T-helper 2 cell treated with Interferon-gamma antibody and Interleukin-4, amounts not matched to agents 5 μg/mL and 100 μg/mL, for 36 hours (primary cell): ENCODE measurements at regions not wholly inside any gene's neighbourhood (a gene's known extent, or its start where the extent isn't known, plus 50 kb on each side); places are given as distances from the start of the nearest gene placed in this dataset.

Experiments
- DNase-seq: peaks from one replicate; pipeline ENCODE4 v3.0.0; 2021; ENCODE audit warnings: low spot score
- H3K27ac Mint-ChIP-seq: one replicate; pipeline ENCODE4 v1.8.0; 2021; ENCODE audit warnings: mild to moderate bottlenecking, mixed read lengths
- H3K27me3 Mint-ChIP-seq: one replicate; pipeline ENCODE4 v1.8.0; 2021; ENCODE audit warnings: low read depth, mixed read lengths
- H3K36me3 Mint-ChIP-seq: one replicate; pipeline ENCODE4 v1.8.0; 2021; ENCODE audit warnings: low read depth, mixed read lengths
- H3K4me1 Mint-ChIP-seq: one replicate; pipeline ENCODE4 v1.8.0; 2021; ENCODE audit warnings: low read depth, mixed read lengths
- H3K4me3 Mint-ChIP-seq: one replicate; pipeline ENCODE4 v1.8.0; 2022; ENCODE audit warnings: mild to moderate bottlenecking, moderate library complexity, mixed read lengths
- H3K9me3 Mint-ChIP-seq: one replicate; pipeline ENCODE4 v1.8.0; 2021; ENCODE audit warnings: mixed read lengths

GRCh38 chr9:115286411-115286810 lies 168.5 kb upstream of the TNC start:
- DNase-seq = no peak
- Mint-ChIP-seq H3K27ac (no peak overlapping the region), H3K27me3 (peaks cover 2% of the 10 kb centered on the region), H3K4me3 (no peak overlapping the region), H3K4me1 (no peaks in the 10 kb centered on the region), H3K36me3 (no peaks in the 10 kb centered on the region), H3K9me3 (no peaks in the 10 kb centered on the region)

DNA sequence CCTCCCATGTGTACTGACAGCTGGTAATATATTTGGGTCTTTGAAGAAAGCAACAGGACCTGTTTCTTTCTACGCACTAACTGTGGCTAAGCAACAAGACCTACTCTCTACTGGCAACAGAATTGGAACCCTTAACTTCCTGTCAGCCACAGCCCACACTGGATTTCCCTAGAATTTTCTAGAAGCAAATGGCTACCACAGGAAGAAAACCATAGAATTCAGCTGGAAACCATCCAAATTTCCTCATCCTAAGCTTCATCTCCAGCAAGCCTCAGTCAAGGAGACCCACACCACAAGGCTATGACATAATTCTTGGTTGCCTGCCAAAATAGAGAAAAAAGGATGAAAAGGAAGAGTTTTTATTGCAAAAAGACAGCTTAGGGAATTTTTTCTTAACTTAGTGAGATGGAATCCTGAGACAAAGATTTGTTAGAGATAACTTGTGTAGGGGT lies 171.8 kb upstream of the TNC start:
- Mint-ChIP-seq H3K27ac (no peak overlapping the region), H3K4me1 (no peaks in the 10 kb centered on the region), H3K27me3 (no peaks in the 10 kb centered on the region), H3K4me3 (no peak overlapping the region), H3K9me3 (no peaks in the 10 kb centered on the region), H3K36me3 (no peaks in the 10 kb centered on the region)
- DNase-seq = no peak

GRCh38 chr9:115291841-115292240 lies 173.9 kb upstream of the TNC start:
- H3K36me3 Mint-ChIP-seq = no peaks in the 10 kb centered on the region
- DNase-seq = no peak
- H3K27ac Mint-ChIP-seq = no peak overlapping the region
- no peaks in the 10 kb centered on the region for H3K9me3 Mint-ChIP-seq
- H3K4me3 Mint-ChIP-seq = no peak overlapping the region
- no peaks in the 10 kb centered on the region for H3K4me1 Mint-ChIP-seq
- H3K27me3 Mint-ChIP-seq = no peaks in the 10 kb centered on the region

DNA sequence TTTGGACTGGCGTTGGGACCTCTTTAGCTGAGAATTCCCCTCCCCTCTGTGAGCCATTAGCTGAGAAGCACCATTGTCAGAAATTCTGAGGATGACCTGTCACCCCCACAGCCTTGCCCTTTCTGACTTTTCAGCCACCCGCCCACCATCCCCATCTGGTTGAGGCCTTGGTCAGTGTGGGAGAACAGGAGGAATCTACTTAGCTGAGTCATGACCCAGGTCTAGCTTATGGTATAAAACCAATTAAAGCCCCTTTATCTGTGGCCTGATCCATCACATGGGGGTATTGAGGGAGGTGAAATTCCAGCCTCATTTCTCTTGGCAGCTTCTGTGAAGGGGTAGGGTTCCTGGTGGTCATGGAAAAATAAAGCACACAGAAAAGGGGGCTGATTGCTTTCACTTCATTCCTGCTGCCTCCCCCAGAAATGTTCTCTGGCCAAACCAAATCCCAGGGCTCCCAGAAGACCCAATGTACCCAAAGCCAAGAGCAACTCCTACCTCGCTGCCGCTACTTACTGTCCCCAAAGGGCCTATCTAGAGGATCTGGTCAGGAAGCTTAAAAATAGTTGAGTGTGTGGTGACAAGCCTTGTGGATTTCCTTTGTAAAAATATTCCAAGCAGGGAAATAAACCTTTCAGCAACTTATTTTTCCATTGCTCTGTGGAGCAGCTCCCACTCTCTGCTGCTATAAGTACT lies 174.8 kb upstream of the TNC start:
- H3K27me3 Mint-ChIP-seq = no peaks in the 10 kb centered on the region
- no peaks in the 10 kb centered on the region for H3K9me3 Mint-ChIP-seq
- H3K27ac Mint-ChIP-seq = no peak overlapping the region
- H3K4me3 Mint-ChIP-seq = no peak overlapping the region
- no peaks in the 10 kb centered on the region for H3K4me1 Mint-ChIP-seq
- no peaks in the 10 kb centered on the region for H3K36me3 Mint-ChIP-seq
- DNase-seq = no peak

DNA sequence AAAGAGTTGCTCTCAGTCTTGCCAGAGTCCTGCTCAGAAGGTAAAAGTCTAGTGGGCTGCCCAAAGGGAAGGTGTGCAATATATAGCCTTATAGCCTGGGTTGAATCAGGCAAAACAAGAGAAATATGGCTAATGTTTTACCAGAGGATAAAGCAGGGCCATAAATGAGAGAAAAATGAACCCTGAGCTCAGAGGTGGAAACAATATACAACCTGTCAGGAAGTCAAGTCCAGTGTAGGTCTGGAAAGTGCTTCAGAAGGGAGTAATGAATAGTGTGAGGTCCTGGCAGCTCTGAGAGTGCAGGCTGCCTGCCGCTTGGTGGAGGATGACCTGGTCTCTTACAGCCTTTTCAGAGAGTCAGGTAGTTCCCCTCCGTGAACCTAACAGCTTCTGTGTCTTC lies 177.8 kb upstream of the TNC start:
- Mint-ChIP-seq H3K27me3 (no peaks in the 10 kb centered on the region), H3K36me3 (no peaks in the 10 kb centered on the region), H3K4me1 (no peaks in the 10 kb centered on the region), H3K9me3 (no peaks in the 10 kb centered on the region), H3K4me3 (no peak overlapping the region), H3K27ac (no peak overlapping the region)
- DNase-seq = no peak

DNA sequence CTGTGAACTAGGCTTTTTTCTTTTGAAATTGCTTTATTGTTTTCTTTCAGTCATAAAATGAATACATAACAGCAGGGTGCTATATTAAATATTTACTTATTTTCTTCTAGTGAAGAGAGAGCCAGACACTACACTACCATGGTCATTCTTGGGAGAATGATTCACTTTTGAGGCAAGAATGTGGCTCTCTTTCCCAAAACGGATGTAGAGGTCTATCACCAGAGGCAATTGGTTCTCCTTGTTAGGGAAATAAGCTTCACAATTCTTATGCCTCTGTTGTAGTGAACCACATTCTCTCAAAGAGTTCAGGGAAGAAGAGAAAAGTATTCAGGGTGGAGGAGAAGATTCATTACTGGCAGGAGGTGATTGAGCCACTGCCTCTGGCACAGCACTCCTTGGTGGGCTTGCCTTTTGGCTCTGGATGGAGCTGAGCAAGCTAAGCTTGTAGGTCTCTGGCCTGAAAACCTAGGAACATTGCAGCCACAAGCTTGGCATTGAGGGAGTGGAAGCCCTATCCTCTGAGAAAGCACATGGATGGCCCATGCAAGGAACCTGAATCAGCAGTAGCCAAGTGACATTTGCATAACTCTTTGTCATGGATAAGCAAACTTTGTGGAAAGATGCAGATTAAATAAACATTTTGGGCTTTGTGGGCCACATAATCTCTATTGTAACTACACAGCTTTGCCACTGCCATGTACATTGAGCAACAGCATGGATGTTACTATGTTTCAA lies 179.0 kb upstream of the TNC start:
- H3K27ac Mint-ChIP-seq = no peak overlapping the region
- H3K27me3 Mint-ChIP-seq = no peaks in the 10 kb centered on the region
- H3K4me1 Mint-ChIP-seq = no peaks in the 10 kb centered on the region
- no peaks in the 10 kb centered on the region for H3K9me3 Mint-ChIP-seq
- DNase-seq = no peak
- H3K36me3 Mint-ChIP-seq = no peaks in the 10 kb centered on the region
- H3K4me3 Mint-ChIP-seq = no peak overlapping the region

- H3K27ac Mint-ChIP-seq = no peak overlapping the region
- H3K4me1 Mint-ChIP-seq = no peaks in the 10 kb centered on the region
- no peaks in the 10 kb centered on the region for H3K36me3 Mint-ChIP-seq
- no peak for DNase-seq
- H3K27me3 Mint-ChIP-seq = no peaks in the 10 kb centered on the region
- no peak overlapping the region for H3K4me3 Mint-ChIP-seq
- H3K9me3 Mint-ChIP-seq = no peaks in the 10 kb centered on the region
Observed at GRCh38 chr9:115300116-115300515, 182.2 kb upstream of the TNC start.

DNA sequence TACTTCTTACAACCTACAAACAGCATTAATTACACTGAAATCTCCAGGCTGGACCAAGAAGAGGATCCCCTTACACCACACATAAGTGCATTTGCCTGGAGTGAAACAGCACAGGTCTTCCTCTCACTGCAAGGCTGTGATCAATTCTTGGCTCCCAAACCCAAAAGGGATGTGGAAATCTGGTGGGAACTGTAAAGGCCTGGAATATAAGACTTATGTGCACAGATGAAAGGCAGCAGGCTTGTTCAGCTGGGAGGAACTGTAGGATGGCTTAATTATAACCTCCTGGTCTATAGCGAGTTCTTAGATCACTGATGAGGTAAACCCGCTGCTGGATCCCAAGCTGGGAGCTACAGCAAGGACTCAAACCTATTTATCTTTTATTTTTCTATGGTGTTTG lies 182.9 kb upstream of the TNC start:
- Mint-ChIP-seq H3K4me1 (no peaks in the 10 kb centered on the region), H3K4me3 (no peak overlapping the region), H3K27me3 (no peaks in the 10 kb centered on the region), H3K36me3 (no peaks in the 10 kb centered on the region), H3K27ac (no peak overlapping the region), H3K9me3 (no peaks in the 10 kb centered on the region)
- DNase-seq = no peak

DNA sequence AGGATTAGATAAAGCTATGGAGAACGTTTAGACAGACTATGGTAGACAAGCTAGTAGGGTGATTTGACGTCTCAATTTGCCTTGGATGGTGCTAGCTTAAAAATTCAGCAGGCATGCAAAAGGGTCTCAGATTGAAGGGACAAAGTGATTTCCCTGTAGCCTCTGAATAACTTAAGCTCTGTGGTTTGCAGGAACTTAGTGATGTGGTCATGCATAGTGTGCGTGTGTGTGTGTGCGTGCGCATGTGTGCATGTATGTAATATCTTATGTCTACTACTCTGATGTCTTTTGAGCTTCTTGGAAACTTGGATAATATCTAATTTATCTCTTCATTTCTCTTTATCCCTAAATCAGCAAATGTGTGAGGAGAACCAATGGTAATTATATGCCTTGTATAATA lies 183.6 kb upstream of the TNC start:
- H3K4me1 Mint-ChIP-seq = no peaks in the 10 kb centered on the region
- no peaks in the 10 kb centered on the region for H3K9me3 Mint-ChIP-seq
- no peak for DNase-seq
- no peaks in the 10 kb centered on the region for H3K36me3 Mint-ChIP-seq
- H3K27me3 Mint-ChIP-seq = no peaks in the 10 kb centered on the region
- H3K27ac Mint-ChIP-seq = no peak overlapping the region
- no peak overlapping the region for H3K4me3 Mint-ChIP-seq

DNA sequence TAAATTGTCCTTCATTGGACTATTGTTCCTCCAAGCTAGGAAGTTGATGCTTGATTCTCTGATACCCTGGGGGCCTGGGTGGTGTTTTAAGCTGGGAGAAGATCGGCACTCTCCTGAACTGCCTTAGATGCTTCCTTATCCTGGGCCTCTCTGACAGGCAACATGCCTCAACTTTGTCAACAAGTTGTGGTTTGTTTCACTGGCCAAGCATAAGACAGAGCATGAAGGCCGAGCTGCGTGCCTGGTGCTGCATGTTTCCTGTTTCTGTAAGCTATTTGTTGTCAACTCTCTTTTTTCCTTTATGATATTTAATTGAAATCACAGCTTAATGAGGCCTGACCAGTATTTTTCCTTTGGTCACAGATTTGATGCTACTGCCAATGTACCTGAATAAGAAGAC lies 187.6 kb upstream of the TNC start:
- no peaks in the 10 kb centered on the region for H3K9me3 Mint-ChIP-seq
- H3K4me3 Mint-ChIP-seq = no peak overlapping the region
- H3K4me1 Mint-ChIP-seq = no peaks in the 10 kb centered on the region
- H3K27me3 Mint-ChIP-seq = no peaks in the 10 kb centered on the region
- no peaks in the 10 kb centered on the region for H3K36me3 Mint-ChIP-seq
- no peak for DNase-seq
- H3K27ac Mint-ChIP-seq = no peak overlapping the region

DNA sequence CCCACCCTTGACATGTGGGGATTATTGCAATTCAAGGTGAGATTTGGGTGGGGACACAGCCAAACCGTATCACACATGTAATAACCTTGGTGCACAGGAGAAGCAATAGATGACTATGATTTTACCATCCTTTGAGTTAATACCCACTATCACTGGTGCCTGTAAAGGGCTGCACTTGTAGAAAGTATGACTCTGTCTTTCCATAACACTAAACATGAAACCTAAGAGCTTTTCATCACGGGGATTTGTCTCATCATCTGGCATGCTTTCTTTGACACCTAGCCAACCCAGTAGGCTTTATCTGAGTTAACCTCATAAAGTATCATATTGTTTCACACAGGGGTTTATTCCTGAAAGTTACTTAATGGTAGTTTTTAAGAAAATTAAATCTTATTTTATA lies 188.9 kb upstream of the TNC start:
- H3K36me3 Mint-ChIP-seq = no peaks in the 10 kb centered on the region
- H3K9me3 Mint-ChIP-seq = no peaks in the 10 kb centered on the region
- no peak overlapping the region for H3K4me3 Mint-ChIP-seq
- H3K4me1 Mint-ChIP-seq = no peaks in the 10 kb centered on the region
- H3K27me3 Mint-ChIP-seq = no peaks in the 10 kb centered on the region
- H3K27ac Mint-ChIP-seq = no peak overlapping the region
- DNase-seq = no peak

DNA sequence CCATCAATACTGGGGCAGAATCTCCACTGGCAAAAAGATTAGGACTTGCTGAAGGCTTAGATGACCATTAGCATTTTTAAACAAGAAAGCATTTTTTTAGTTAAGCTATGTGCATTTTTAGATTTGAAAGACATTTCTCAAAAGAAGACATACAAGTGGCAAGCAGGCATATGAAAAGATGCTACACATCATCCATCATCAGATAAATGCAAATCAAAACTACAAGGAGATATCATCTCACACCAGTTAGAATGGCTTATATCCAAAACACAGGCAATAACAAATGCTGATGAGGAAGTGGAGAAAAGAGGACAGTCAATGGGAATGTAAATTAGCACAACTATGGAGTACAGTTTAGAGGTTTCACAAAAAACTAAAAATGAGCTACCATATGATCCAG lies 195.6 kb upstream of the TNC start:
- no peak overlapping the region for H3K27ac Mint-ChIP-seq
- H3K4me3 Mint-ChIP-seq = no peak overlapping the region
- DNase-seq = no peak
- no peaks in the 10 kb centered on the region for H3K27me3 Mint-ChIP-seq
- no peaks in the 10 kb centered on the region for H3K36me3 Mint-ChIP-seq
- no peaks in the 10 kb centered on the region for H3K4me1 Mint-ChIP-seq
- H3K9me3 Mint-ChIP-seq = peaks cover 7% of the 10 kb centered on the region

GRCh38 chr9:115326461-115326860 lies 208.5 kb upstream of the TNC start:
- DNase-seq = no peak
- no peaks in the 10 kb centered on the region for H3K4me1 Mint-ChIP-seq
- H3K4me3 Mint-ChIP-seq = no peak overlapping the region
- H3K27me3 Mint-ChIP-seq = no peaks in the 10 kb centered on the region
- no peaks in the 10 kb centered on the region for H3K9me3 Mint-ChIP-seq
- no peaks in the 10 kb centered on the region for H3K36me3 Mint-ChIP-seq
- H3K27ac Mint-ChIP-seq = no peak overlapping the region

GRCh38 chr9:115327436-115328122 lies 209.6 kb upstream of the TNC start:
- DNase-seq = no peak
- no peak overlapping the region for H3K27ac Mint-ChIP-seq
- no peaks in the 10 kb centered on the region for H3K9me3 Mint-ChIP-seq
- H3K27me3 Mint-ChIP-seq = no peaks in the 10 kb centered on the region
- no peaks in the 10 kb centered on the region for H3K4me1 Mint-ChIP-seq
- H3K36me3 Mint-ChIP-seq = no peaks in the 10 kb centered on the region
- H3K4me3 Mint-ChIP-seq = no peak overlapping the region
